ENCODE measurements at regions not wholly inside any gene's neighbourhood (a gene's known extent, or its start where the extent isn't known, plus 50 kb on each side); places are given as distances from the start of the nearest gene placed in this dataset.

- TF ChIP-seq, protein P1, sequence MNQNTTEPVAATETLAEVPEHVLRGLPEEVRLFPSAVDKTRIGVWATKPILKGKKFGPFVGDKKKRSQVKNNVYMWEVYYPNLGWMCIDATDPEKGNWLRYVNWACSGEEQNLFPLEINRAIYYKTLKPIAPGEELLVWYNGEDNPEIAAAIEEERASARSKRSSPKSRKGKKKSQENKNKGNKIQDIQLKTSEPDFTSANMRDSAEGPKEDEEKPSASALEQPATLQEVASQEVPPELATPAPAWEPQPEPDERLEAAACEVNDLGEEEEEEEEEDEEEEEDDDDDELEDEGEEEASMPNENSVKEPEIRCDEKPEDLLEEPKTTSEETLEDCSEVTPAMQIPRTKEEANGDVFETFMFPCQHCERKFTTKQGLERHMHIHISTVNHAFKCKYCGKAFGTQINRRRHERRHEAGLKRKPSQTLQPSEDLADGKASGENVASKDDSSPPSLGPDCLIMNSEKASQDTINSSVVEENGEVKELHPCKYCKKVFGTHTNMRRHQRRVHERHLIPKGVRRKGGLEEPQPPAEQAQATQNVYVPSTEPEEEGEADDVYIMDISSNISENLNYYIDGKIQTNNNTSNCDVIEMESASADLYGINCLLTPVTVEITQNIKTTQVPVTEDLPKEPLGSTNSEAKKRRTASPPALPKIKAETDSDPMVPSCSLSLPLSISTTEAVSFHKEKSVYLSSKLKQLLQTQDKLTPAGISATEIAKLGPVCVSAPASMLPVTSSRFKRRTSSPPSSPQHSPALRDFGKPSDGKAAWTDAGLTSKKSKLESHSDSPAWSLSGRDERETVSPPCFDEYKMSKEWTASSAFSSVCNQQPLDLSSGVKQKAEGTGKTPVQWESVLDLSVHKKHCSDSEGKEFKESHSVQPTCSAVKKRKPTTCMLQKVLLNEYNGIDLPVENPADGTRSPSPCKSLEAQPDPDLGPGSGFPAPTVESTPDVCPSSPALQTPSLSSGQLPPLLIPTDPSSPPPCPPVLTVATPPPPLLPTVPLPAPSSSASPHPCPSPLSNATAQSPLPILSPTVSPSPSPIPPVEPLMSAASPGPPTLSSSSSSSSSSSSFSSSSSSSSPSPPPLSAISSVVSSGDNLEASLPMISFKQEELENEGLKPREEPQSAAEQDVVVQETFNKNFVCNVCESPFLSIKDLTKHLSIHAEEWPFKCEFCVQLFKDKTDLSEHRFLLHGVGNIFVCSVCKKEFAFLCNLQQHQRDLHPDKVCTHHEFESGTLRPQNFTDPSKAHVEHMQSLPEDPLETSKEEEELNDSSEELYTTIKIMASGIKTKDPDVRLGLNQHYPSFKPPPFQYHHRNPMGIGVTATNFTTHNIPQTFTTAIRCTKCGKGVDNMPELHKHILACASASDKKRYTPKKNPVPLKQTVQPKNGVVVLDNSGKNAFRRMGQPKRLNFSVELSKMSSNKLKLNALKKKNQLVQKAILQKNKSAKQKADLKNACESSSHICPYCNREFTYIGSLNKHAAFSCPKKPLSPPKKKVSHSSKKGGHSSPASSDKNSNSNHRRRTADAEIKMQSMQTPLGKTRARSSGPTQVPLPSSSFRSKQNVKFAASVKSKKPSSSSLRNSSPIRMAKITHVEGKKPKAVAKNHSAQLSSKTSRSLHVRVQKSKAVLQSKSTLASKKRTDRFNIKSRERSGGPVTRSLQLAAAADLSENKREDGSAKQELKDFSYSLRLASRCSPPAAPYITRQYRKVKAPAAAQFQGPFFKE (tag by site-specific recombination; IDR thresholded peaks at IDR 0.05; ENCODE audit: borderline replicate concordance), result no peak
- TF ChIP-seq ZNF76 (tag by site-specific recombination; IDR thresholded peaks at IDR 0.05; ENCODE audit: borderline replicate concordance, low read depth) (no peak), ZNF10 (tag by site-specific recombination; IDR thresholded peaks at IDR 0.05) (no peak)
Measured at GRCh38 chr16:86854626-86855294, 276.4 kb downstream of the FOXL1 start (continued).

GRCh38 chr16:86856946-86857586, 278.7 kb downstream of the FOXL1 start:
- no peaks in the 10 kb centered on the region for H3K9me3 ChIP-seq (ENCODE audit: control insufficient read depth, insufficient read depth, low read depth, low read length)
- H3K36me3 ChIP-seq (ENCODE audit: control insufficient read depth in 2 of 2, insufficient read depth in 1 of 2, low read length in 2 of 2), result no peaks in the 10 kb centered on the region
- CTCF ChIA-PET, result interaction anchor here (0.5 kb wide), 1 partner anchor 1708 kb away, joined by 3 read pairs; no protein-coding TSS in a partner anchor

More at GRCh38 chr16:86856946-86857586, 278.7 kb downstream of the FOXL1 start:
- no peak overlapping the region for H3K27ac ChIP-seq (ENCODE audit: extremely low read depth, low read depth, low read length)
- TF ChIP-seq ZNF280D (tag by site-specific recombination; IDR thresholded peaks at IDR 0.05) (no peak), SETDB1 (IDR thresholded peaks at IDR 0.05; ENCODE audit: insufficient read length, low read length) (no peak), ZNF174 (tag by site-specific recombination; IDR thresholded peaks at IDR 0.05) (no peak), ZNF473 (tag by site-specific recombination; IDR thresholded peaks at IDR 0.05) (no peak), ZNF155 (tag by site-specific recombination; IDR thresholded peaks at IDR 0.05) (no peak), GLIS2 (tag by site-specific recombination; IDR thresholded peaks at IDR 0.05) (no peak), ZNF830 (tag by site-specific recombination; IDR thresholded peaks at IDR 0.05; ENCODE audit: low read depth) (no peak), ZBTB6 (tag by site-specific recombination; IDR thresholded peaks at IDR 0.05) (no peak), ZNF776 (tag by site-specific recombination; IDR thresholded peaks at IDR 0.05; ENCODE audit: borderline replicate concordance) (no peak), ZNF747 (tag by site-specific recombination; IDR thresholded peaks at IDR 0.05) (no peak), ZNF24 (tag by site-specific recombination; IDR thresholded peaks at IDR 0.05) (no peak), ZNF169 (tag by site-specific recombination; IDR thresholded peaks at IDR 0.05) (no peak)
- TF ChIP-seq, protein P2, sequence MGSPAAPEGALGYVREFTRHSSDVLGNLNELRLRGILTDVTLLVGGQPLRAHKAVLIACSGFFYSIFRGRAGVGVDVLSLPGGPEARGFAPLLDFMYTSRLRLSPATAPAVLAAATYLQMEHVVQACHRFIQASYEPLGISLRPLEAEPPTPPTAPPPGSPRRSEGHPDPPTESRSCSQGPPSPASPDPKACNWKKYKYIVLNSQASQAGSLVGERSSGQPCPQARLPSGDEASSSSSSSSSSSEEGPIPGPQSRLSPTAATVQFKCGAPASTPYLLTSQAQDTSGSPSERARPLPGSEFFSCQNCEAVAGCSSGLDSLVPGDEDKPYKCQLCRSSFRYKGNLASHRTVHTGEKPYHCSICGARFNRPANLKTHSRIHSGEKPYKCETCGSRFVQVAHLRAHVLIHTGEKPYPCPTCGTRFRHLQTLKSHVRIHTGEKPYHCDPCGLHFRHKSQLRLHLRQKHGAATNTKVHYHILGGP (tag by site-specific recombination; IDR thresholded peaks at IDR 0.05), result no peak
- no peaks in the 10 kb centered on the region for H3K4me1 ChIP-seq (ENCODE audit: control insufficient read depth, insufficient read depth, low read length)
- POLR2A ChIA-PET, result no interaction called here
- no peak overlapping the region for H3K4me3 ChIP-seq (ENCODE audit: low read depth, low read length)
